Left kidney (tissue), 1 donor: ENCODE measurements at regions not wholly inside any gene's neighbourhood (a gene's known extent, or its start where the extent isn't known, plus 50 kb on each side); places are given as distances from the start of the nearest gene placed in this dataset.
"Not testable (repeated sequence)": the region's sequence is repeated elsewhere in the genome, so short reads cannot be mapped to it uniquely, and the experiment has no call there.

Experiments used
- DNase-seq: peaks from one replicate; pipeline ENCODE4 v3.0.0-alpha.2; 2013

GRCh38 chr2:239865856-239866255 lies 159.3 kb downstream of the NDUFA10 start:
- DNase-seq = not testable (repeated sequence)

GRCh38 chr2:239865059-239865639 lies 160.0 kb downstream of the NDUFA10 start:
- DNase-seq = no peak

DNA sequence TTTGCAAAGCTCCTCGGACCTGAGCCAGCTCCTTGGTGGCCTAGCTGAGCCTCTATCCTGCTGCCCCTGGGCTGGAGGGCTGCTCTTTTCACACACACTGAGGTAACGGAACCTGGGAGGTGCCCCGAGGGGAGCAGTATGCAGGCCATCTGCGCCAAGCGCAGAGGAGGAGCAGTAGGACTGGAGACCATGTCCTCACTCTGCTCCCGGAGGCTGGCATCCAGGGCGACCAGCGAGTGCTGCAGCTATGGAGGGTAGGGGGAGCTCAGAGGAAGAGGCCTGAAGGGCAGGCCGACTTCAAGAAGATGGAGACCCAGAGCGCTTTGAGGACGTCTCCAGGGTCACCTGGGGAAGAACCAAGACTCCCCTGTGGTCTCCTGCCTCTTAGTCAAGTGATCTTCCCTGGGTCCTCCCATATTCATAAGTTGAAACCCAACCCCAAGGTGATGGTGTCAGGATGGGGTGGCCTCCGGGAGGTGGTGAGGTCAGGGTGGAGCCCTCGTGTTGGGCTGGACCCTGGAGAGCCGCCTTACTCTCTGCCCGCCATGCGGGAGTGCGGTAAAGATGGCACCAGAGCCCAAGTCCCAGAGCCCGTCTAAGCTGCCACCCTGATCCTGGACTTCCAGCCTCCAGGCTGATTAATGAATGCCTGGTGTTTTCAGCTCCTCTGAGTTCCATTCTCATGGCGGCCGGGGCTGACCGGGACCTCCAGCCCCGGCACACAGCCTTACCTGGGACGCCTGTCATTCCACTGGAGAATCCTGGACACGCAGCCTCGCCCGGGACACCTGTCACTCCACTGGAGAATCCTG lies 160.7 kb downstream of the NDUFA10 start:
- no peak for DNase-seq

GRCh38 chr2:239862613-239863012 lies 162.5 kb downstream of the NDUFA10 start:
- no peak for DNase-seq

DNA sequence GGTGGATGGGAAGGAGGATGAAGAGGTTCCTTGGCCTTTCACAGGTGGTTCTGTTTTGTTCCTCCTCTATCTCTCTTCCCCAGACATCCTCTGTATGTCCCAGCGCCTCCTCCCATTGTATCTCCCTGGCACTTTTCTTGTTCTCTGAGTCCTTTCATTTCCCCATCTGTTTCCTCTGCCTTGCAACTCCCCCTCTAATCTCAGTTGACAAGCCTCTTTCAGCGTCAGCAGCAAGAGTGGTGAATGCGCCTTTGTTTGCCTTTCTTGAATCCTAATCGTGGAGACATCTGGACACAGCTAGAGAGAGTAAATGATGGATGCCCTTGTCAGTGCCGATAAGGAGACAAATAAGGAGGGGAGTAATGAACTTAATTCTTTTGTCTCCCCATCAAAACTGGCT lies 167.0 kb downstream of the NDUFA10 start:
- DNase-seq = no peak

DNA sequence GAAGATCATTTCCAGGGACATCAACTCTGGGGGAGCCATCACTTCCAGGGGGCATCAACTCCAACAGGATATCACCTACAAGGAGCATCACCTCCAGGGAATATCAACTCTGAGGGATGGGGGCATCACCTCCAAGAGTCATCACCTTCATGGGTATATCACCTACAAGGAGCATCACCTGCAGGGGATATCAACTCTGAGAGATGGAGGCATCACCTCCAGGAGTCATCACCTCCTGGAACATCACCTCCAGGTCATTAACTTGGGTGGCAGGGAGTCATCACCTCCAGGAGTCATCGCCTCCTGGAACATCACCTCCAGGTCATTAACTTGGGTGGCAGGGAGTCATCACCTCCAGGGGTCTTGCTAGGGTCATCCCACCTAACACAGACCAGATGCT lies 167.6 kb downstream of the NDUFA10 start:
- DNase-seq = no peak

- no peak for DNase-seq
Observed at GRCh38 chr2:239856620-239857285, 168.4 kb downstream of the NDUFA10 start.

DNA sequence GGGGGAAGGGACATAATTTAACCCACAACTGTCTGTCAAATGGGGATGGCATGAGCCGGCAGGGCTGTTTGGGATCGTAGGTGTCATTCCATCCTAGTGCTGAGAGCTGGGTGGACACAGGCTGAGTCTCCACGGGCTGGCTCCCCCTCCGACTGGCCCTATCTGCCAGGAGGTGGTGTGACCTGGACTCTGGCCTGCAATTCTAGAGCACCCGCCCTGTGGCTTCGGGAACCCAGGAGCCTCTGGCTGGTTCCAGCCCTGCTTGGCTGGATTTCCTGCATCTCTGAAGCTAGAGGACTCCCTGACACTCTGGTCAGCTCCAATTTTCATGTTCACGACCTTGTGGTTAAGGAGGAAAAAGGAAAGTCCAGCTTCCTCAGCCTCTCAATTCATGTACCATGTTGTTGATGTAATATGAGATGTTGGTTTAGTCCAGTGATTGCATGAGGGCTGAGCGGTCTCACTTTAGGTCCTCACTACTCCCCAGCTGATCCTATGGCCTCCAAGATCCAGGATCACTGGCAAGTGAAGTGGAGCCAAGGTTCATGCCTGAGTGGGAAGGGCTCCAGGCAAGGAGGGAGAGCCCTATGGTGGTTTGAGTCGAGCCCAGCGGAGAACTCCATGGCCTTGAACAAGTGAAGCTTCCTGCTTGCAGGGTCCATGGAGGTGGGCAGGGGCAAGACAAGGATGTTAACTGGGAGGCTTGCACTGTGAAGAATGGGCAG lies 169.1 kb downstream of the NDUFA10 start:
- DNase-seq = no peak

GRCh38 chr2:239854596-239854995 lies 170.5 kb downstream of the NDUFA10 start:
- no peak for DNase-seq

DNA sequence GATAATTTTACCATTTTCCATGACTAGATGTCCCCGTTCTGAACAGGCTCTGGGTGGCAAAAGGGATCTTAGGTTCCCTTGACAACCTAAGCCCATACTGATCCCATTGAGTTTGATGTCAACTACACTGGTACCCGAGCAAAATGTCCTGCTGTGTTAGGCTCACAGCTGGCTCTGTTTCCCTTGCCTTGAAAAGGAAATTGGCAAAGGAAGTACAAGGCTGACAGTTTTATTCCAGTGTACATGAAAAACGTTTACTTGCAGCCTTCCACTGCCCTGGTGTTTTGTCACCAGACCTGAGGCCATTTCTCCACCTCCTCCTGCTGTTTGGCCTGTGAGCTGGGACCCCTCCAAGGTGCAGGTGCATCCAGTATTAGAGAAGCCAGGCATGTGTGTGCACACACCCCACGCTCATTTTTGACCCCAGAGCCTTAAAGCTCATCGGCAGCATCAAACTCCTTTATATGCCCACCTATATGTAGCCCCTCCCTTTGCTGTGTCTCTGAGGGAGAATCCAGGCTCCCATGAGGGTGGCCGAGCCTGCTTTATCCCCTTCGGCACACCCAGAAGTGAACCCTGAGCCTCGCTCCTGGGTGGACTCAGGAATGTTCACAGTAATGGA lies 171.3 kb downstream of the NDUFA10 start:
- no peak for DNase-seq

- DNase-seq = no peak
Observed at GRCh38 chr2:239853121-239853520, 172.0 kb downstream of the NDUFA10 start.

DNA sequence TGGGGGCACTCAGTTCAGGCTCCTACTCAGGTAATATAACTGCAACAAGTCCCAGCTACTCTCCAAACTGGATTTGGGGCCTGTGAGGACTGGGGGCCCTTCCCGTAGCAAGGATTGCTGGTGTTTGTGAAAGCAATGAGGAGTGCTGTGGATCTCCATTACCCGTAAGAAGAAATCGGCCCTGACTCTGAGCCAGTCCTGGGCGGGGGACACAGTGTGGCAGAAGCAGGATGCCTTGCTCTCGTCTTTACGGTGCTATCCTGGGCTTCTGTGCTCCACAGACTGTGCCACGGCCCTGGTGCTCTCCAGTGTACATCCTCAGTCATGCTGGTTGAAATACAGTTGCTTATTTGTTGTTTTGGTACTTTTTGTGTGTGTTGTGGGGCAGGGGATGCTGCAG lies 172.9 kb downstream of the NDUFA10 start:
- DNase-seq = no peak

- DNase-seq = no peak
Observed at GRCh38 chr2:239846789-239847676, 178.1 kb downstream of the NDUFA10 start.

- no peak for DNase-seq
Observed at GRCh38 chr2:239845968-239846367, 179.2 kb downstream of the NDUFA10 start.

DNA sequence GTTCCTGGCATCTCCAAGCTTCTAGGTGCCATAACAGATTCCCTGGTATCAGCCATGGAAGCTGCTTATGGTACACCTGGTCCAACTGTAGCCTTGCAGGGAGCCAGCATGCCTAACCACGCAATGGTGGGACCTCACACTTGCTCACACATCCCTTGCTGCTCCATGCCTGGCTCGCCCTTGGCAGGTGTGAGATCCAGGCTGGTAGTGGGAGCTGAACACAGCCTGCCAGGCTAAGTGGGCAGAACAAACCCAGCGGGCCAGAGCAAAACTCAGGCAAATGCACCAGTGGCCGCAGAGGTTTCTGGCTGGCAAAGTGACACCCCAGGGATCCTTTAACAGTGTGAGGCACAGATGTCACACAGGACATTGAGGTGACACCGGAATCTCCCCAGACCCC lies 185.8 kb downstream of the NDUFA10 start:
- DNase-seq = no peak

- DNase-seq = no peak
Observed at GRCh38 chr2:239836021-239836765, 188.9 kb downstream of the NDUFA10 start.

DNA sequence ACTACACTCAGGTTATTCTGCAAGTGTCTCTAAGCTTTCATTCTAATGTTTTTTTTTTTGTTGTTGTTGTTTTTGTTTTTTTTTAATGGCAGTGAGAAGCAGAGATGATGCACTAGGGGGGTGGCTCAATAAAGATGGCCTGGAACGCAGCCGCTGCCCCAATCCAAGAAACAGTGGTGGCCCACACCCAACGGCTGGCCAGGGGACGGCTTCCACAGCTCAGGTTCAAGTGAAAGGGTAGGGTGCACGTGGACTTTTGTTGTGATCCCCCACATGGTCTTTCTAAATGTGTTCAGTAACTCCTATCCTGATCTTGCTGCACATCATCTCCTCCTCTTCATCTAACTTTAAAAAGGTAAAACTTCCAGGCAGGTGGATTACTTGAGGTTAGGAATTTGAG lies 190.1 kb downstream of the NDUFA10 start:
- no peak for DNase-seq

GRCh38 chr2:239834143-239834542 lies 191.0 kb downstream of the NDUFA10 start:
- no peak for DNase-seq

DNA sequence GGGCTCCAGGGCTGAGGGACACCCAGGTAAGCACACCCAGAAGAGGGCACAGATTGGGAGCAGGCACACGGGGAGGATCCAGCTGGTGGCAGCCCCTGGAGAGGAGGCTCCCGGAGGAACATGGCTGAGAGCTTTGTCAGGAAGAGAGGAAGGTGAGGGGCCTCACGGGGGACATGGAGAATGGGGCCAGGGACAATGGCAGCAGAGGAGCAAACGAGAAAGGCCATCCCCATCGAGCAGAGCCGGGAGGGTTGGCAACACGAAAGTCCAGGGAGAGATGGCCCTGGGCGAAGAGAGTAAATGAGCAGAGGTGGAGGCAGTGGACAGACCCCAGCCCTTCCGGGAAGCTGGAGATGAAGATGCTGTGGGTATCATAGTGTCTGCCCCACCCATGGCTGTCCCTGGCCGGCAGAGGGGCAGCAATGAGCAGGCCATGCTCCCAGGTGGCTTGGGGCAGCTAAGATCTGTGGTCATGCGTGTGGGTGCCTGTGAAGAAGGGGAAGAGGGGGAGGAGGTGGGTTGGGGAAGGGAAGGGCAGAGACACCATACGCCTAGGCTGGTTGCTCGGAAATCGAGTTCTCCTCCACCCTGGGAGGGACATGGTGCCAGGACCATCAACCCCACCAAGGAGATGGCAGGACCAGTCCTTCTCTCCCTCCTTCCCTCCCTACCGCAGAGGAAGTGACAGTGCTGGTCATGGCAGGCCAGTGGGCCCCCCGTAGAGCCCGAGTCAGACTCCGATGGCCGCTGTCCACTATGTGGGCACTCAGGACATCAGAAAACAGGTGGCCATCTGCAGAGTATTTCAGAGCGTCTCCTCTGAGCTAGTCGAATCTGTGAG lies 191.7 kb downstream of the NDUFA10 start:
- no peak for DNase-seq
